ENCODE measurements at regions not wholly inside any gene's neighbourhood (a gene's known extent, or its start where the extent isn't known, plus 50 kb on each side); places are given as distances from the start of the nearest gene placed in this dataset.

GRCh38 chr4:46684041-46684440 lies 225.0 kb downstream of the COX7B2 start:
- ChIA-PET POLR2A (no interaction called here), CTCF (no interaction called here)
- Histone ChIP-seq H3K4me1 (ENCODE audit: control insufficient read depth, insufficient read depth, low read length) (no peaks in the 10 kb centered on the region), H3K4me3 (ENCODE audit: low read depth, low read length) (no peak overlapping the region), H3K36me3 (ENCODE audit: control insufficient read depth in 2 of 2, insufficient read depth in 1 of 2, low read length in 2 of 2) (no peaks in the 10 kb centered on the region), H3K27ac (ENCODE audit: extremely low read depth, low read depth, low read length) (no peak overlapping the region), H3K9me3 (ENCODE audit: control insufficient read depth, insufficient read depth, low read depth, low read length) (no peaks in the 10 kb centered on the region)
- TF ChIP-seq ZNF670 (tag by site-specific recombination; IDR thresholded peaks at IDR 0.05; ENCODE audit: low read depth) (no peak), OSR2 (tag by site-specific recombination; IDR thresholded peaks at IDR 0.05) (no peak), ZNF155 (tag by site-specific recombination; IDR thresholded peaks at IDR 0.05) (no peak), ZNF138 (tag by site-specific recombination; IDR thresholded peaks at IDR 0.05; ENCODE audit: borderline replicate concordance) (no peak), ZNF510 (tag by site-specific recombination; IDR thresholded peaks at IDR 0.05; ENCODE audit: insufficient replicate concordance) (no peak), ZNF114 (tag by site-specific recombination; IDR thresholded peaks at IDR 0.05) (no peak), ZNF792 (tag by site-specific recombination; IDR thresholded peaks at IDR 0.05) (no peak), ZNF768 (tag by site-specific recombination; IDR thresholded peaks at IDR 0.05) (no peak), MZF1 (tag by site-specific recombination; IDR thresholded peaks at IDR 0.05; ENCODE audit: borderline replicate concordance) (no peak), SETDB1 (IDR thresholded peaks at IDR 0.05; ENCODE audit: insufficient read length, low read length) (no peak), ZNF624 (tag by site-specific recombination; IDR thresholded peaks at IDR 0.05) (no peak), ZNF121 (tag by site-specific recombination; IDR thresholded peaks at IDR 0.05) (no peak), ZNF416 (tag by site-specific recombination; IDR thresholded peaks at IDR 0.05) (no peak), PRDM6 (tag by site-specific recombination; IDR thresholded peaks at IDR 0.05) (no peak), ZNF132 (tag by site-specific recombination; IDR thresholded peaks at IDR 0.05; ENCODE audit: borderline replicate concordance) (no peak), ZNF302 (tag by site-specific recombination; IDR thresholded peaks at IDR 0.05; ENCODE audit: low read depth) (no peak), ZNF530 (tag by site-specific recombination; IDR thresholded peaks at IDR 0.05; ENCODE audit: low read depth) (no peak)

GRCh38 chr4:46676364-46676763 lies 232.7 kb downstream of the COX7B2 start:
- TF ChIP-seq, protein P1, sequence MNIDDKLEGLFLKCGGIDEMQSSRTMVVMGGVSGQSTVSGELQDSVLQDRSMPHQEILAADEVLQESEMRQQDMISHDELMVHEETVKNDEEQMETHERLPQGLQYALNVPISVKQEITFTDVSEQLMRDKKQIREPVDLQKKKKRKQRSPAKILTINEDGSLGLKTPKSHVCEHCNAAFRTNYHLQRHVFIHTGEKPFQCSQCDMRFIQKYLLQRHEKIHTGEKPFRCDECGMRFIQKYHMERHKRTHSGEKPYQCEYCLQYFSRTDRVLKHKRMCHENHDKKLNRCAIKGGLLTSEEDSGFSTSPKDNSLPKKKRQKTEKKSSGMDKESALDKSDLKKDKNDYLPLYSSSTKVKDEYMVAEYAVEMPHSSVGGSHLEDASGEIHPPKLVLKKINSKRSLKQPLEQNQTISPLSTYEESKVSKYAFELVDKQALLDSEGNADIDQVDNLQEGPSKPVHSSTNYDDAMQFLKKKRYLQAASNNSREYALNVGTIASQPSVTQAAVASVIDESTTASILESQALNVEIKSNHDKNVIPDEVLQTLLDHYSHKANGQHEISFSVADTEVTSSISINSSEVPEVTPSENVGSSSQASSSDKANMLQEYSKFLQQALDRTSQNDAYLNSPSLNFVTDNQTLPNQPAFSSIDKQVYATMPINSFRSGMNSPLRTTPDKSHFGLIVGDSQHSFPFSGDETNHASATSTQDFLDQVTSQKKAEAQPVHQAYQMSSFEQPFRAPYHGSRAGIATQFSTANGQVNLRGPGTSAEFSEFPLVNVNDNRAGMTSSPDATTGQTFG (tag by site-specific recombination; IDR thresholded peaks at IDR 0.05; ENCODE audit: borderline replicate concordance), result no peak
- no peak for TF ChIP-seq PRDM6 (tag by site-specific recombination; IDR thresholded peaks at IDR 0.05)
- no peak for TF ChIP-seq ZNF48 (tag by site-specific recombination; IDR thresholded peaks at IDR 0.05)
- TF ChIP-seq ZBTB17 (tag by site-specific recombination; IDR thresholded peaks at IDR 0.05), result no peak
- no peak for TF ChIP-seq EGR2 (tag by site-specific recombination; IDR thresholded peaks at IDR 0.05; ENCODE audit: low read depth)
- no peak for TF ChIP-seq ZNF768 (tag by site-specific recombination; IDR thresholded peaks at IDR 0.05)
- TF ChIP-seq GLI2 (tag by site-specific recombination; IDR thresholded peaks at IDR 0.05; ENCODE audit: borderline replicate concordance, low read depth), result no peak
- TF ChIP-seq ZFP37 (tag by site-specific recombination; IDR thresholded peaks at IDR 0.05), result no peak
- TF ChIP-seq IKZF3 (tag by site-specific recombination; IDR thresholded peaks at IDR 0.05), result no peak
- TF ChIP-seq PATZ1 (tag by site-specific recombination; IDR thresholded peaks at IDR 0.05), result no peak
- TF ChIP-seq ZNF473 (tag by site-specific recombination; IDR thresholded peaks at IDR 0.05), result no peak
- Histone ChIP-seq H3K27ac (ENCODE audit: extremely low read depth, low read depth, low read length) (no peak overlapping the region), H3K4me3 (ENCODE audit: low read depth, low read length) (no peak overlapping the region), H3K36me3 (ENCODE audit: control insufficient read depth in 2 of 2, insufficient read depth in 1 of 2, low read length in 2 of 2) (no peaks in the 10 kb centered on the region), H3K9me3 (ENCODE audit: control insufficient read depth, insufficient read depth, low read depth, low read length) (no peaks in the 10 kb centered on the region), H3K4me1 (ENCODE audit: control insufficient read depth, insufficient read depth, low read length) (no peaks in the 10 kb centered on the region)
- ChIA-PET CTCF (no interaction called here), POLR2A (no interaction called here)
